Psoas muscle (tissue), 7 donors: ENCODE measurements at regions not wholly inside any gene's neighbourhood (a gene's known extent, or its start where the extent isn't known, plus 50 kb on each side); places are given as distances from the start of the nearest gene placed in this dataset.

ENCODE experiments used
- ATAC-seq, 4 donors: fragments of 200-7000 bp; cut with Tn5 transposase; one replicate each; pipeline ENCODE4 v1.9.1; 2020; ENCODE audit warnings: moderate library complexity in 3 of 4, mild to moderate bottlenecking in 2 of 4
- DNase-seq, 2 donors: peaks; one replicate each; pipeline ENCODE4 v3.0.0-alpha.2; 2020
- H3K27ac ChIP-seq: fragments of 200-600 bp; one replicate; pipeline ENCODE4 v1.8.0; 2022
- H3K27me3 ChIP-seq, 3 donors: fragments of 200-600 bp in 1 of 3; one replicate each; pipeline versions ENCODE4 v1.6.1 to v1.8.0; 2013 to 2022; ENCODE audit warnings: low read length in 2 of 3, mild to moderate bottlenecking in 2 of 3, moderate library complexity in 1 of 3; ENCODE audit not compliant: insufficient read depth in 3 of 3
- H3K36me3 ChIP-seq, 2 donors: fragments of 200-600 bp in 1 of 2; one replicate each; pipeline versions ENCODE4 v1.6.1 to v1.8.0; 2013 to 2022; ENCODE audit warnings: low read depth in 1 of 2, mild to moderate bottlenecking in 1 of 2, moderate library complexity in 1 of 2; ENCODE audit not compliant: insufficient read depth in 1 of 2
- H3K4me1 ChIP-seq: fragments of 200-600 bp; one replicate; pipeline ENCODE4 v1.8.0; 2022
- H3K4me3 ChIP-seq: fragments of 200-600 bp; one replicate; pipeline ENCODE4 v1.8.0; 2022; ENCODE audit warnings: mild to moderate bottlenecking
- H3K9me3 ChIP-seq: fragments of 200-600 bp; one replicate; pipeline ENCODE4 v1.8.0; 2022
- WGBS, 3 donors: extraction: QIAGEN DNeasy Blood & Tissue Kit; methylation state at CpG; one replicate each; pipeline versions ENCODE4 v1.1.6 to v1.1.7; 2013; 5-methylcytosine and 5-hydroxymethylcytosine counted together
- intact Hi-C, 2 donors: fragments of 100-400 bp; cut with DNase I; formaldehyde crosslinking; loops; one replicate each; pipeline versions ENCODE4 v1.11.0 to v1.14.2; 2022
- TF ChIP-seq, protein P1 (sequence below): fragments of 200-600 bp; IDR thresholded peaks from one replicate; pipeline ENCODE4 v1.8.0; 2022; ENCODE audit warnings: antibody characterized with exemption
- donor health status: healthy with polysubstance abuse.
- donor health status: DM: no; HTN: no; CAD: no; lungs with moderate emphysema.
- donor health status: Bipolar disorder and iron deficiency.
- donor health status: healthy.
- donor health status: DM: yes; HTN: yes; CAD: no.
- donor health status: DM: no; HTN: no; CAD: no.
- donor health status: DM: yes; HTN: yes; CAD: no.

DNA sequence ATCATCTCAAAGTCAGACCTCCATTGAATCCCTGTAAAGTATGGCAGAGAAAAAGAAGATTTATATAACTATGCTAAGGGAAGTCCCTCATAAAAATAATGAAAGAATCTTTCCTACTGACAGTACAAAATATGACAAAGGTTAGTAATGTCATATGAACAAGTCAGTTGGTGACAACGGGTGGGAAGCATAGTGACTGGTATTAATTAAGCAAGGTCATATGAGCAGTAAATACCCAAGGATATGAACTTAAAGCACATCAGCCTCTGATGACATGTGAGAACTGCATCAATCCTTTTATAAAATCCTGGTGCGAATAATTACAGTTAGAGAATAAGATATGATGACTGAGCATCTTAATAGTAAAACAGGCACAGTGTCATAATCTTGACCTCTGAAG is 364.8 kb upstream of the GALNTL6 start:
- DNase-seq: no peak
- no peaks in the 10 kb centered on the region for H3K27me3 ChIP-seq
- H3K27ac ChIP-seq: no peak overlapping the region
- TF ChIP-seq, protein P1, sequence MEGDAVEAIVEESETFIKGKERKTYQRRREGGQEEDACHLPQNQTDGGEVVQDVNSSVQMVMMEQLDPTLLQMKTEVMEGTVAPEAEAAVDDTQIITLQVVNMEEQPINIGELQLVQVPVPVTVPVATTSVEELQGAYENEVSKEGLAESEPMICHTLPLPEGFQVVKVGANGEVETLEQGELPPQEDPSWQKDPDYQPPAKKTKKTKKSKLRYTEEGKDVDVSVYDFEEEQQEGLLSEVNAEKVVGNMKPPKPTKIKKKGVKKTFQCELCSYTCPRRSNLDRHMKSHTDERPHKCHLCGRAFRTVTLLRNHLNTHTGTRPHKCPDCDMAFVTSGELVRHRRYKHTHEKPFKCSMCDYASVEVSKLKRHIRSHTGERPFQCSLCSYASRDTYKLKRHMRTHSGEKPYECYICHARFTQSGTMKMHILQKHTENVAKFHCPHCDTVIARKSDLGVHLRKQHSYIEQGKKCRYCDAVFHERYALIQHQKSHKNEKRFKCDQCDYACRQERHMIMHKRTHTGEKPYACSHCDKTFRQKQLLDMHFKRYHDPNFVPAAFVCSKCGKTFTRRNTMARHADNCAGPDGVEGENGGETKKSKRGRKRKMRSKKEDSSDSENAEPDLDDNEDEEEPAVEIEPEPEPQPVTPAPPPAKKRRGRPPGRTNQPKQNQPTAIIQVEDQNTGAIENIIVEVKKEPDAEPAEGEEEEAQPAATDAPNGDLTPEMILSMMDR: no peak
- 69 to 79% (median 71%) methylated on average over 2 of the region's 2 CpGs for WGBS, 3 donors
- H3K4me1 ChIP-seq: no peaks in the 10 kb centered on the region
- no peaks in the 10 kb centered on the region for H3K36me3 ChIP-seq
- intact Hi-C loops: no loop called here
- no peak for ATAC-seq
- no peaks in the 10 kb centered on the region for H3K9me3 ChIP-seq
- no peak overlapping the region for H3K4me3 ChIP-seq

DNA sequence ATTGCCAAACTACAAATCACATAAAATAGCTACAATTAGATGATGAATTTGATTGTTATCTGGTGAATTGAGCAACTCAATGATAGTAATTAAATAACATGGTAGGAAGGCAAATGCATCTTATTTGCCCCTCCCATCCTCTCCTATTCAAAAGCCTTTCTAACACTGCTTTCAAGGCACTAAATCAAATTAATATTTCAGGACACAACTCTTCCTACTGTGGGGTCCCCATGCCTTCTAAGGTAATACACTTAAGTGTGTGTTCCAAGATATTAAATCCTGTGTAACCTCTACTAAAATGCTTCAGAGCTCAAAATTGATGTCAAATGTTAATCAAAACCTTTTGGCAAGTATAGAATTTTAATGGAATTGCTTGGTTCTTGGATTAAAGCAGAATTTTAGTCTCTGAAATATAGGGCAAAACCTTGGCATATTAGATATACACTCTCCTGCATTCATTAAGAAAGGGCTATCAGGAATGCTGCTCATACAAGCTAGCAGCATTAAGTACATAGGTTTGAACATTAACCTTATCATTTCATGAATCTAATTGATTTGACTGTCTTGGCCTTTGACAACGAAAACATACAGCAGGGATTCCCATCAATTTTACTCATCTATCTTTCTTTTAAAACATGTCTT is 371.8 kb upstream of the GALNTL6 start:
- no peak for DNase-seq
- Histone ChIP-seq H3K27me3 (no peaks in the 10 kb centered on the region), H3K9me3 (no peaks in the 10 kb centered on the region), H3K4me3 (no peak overlapping the region), H3K27ac (no peak overlapping the region), H3K36me3 (no peaks in the 10 kb centered on the region), H3K4me1 (no peaks in the 10 kb centered on the region)
- TF ChIP-seq, protein P1: no peak
- ATAC-seq: no peak
- 64 to 79% (median 64%) methylated on average over 1 of the region's 1 CpG for WGBS, 3 donors
- intact Hi-C loops: no loop called here

DNA sequence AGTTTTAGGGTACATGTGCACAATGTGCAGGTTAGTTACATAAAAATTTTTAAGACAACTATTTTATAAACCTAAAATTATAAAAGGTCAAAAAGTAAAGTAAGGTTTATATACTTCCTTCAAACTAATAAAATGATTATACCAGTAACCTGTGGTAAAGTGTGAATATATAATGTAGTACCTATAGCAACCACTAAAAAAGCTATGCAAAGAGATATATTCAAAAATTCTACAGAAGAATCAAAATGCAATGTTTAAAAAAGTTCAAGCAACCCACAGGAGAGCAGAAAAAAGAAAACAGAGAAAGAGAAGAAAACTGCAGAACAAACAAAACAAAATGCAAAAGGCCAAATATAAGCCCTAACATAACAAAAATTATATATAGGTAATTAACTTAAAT is 379.5 kb upstream of the GALNTL6 start:
- no peak overlapping the region for H3K27ac ChIP-seq
- TF ChIP-seq, protein P1: no peak
- ATAC-seq: no peak

GRCh38 chr4:171432536-171432935 is 380.7 kb upstream of the GALNTL6 start:
- no peak overlapping the region for H3K4me3 ChIP-seq
- no peak overlapping the region for H3K27ac ChIP-seq
- intact Hi-C loops: no loop called here
- H3K4me1 ChIP-seq: no peaks in the 10 kb centered on the region
- TF ChIP-seq, protein P1: no peak
- ATAC-seq: no peak
- H3K27me3 ChIP-seq: no peaks in the 10 kb centered on the region
- H3K9me3 ChIP-seq: no peaks in the 10 kb centered on the region
- H3K36me3 ChIP-seq: no peaks in the 10 kb centered on the region
- DNase-seq: no peak

More for the DNA sequence above, 379.5 kb upstream of the GALNTL6 start:
- Histone ChIP-seq H3K27me3 (no peaks in the 10 kb centered on the region), H3K4me1 (no peaks in the 10 kb centered on the region), H3K36me3 (no peaks in the 10 kb centered on the region), H3K4me3 (no peak overlapping the region), H3K9me3 (no peaks in the 10 kb centered on the region)
- no peak for DNase-seq
- intact Hi-C loops: no loop called here

DNA sequence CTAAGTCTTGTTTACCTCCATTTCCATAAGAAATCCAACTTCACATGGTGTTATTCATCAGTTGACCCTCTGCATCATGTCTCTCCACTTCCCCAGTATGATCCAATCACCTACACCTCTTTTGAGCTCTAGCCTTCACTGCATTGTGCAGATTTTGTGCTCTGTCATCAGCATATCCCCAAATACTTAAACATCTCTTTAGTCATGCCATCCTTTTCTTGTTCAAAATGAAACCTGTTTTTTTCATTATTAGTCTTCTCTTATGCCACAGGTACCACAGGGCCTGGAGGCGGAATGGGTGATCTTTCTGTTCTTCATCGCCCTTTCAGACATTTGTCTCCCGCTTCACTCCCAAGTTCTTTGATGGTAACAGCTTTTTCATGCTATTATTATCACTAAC is 382.7 kb upstream of the GALNTL6 start:
- WGBS, 3 donors: 93 to 97% (median 97%) methylated on average over 3 of the region's 3 CpGs
- no peak overlapping the region for H3K4me3 ChIP-seq
- TF ChIP-seq, protein P1: no peak
- DNase-seq (no peak), ATAC-seq (no peak)
- no peaks in the 10 kb centered on the region for H3K9me3 ChIP-seq
- intact Hi-C loops: no loop called here
- no peaks in the 10 kb centered on the region for H3K27me3 ChIP-seq
- H3K27ac ChIP-seq: no peak overlapping the region
- no peaks in the 10 kb centered on the region for H3K4me1 ChIP-seq
- H3K36me3 ChIP-seq: no peaks in the 10 kb centered on the region
